Nephron (organoid): ENCODE measurements at regions not wholly inside any gene's neighbourhood (a gene's known extent, or its start where the extent isn't known, plus 50 kb on each side); places are given as distances from the start of the nearest gene placed in this dataset.
"Not testable (repeated sequence)": the region's sequence is repeated elsewhere in the genome, so short reads cannot be mapped to it uniquely, and the experiment has no call there.

Experiments
- H3K27ac Mint-ChIP-seq, 3 experiments: 2 replicates each; pipeline ENCODE4 v1.8.0; 2020; ENCODE audit warnings: mixed read lengths in 3 of 3, mild to moderate bottlenecking in 2 of 3, moderate library complexity in 1 of 3
- H3K27me3 Mint-ChIP-seq: 2 replicates; pipeline ENCODE4 v1.8.0; 2021; ENCODE audit warnings: low read depth, mild to moderate bottlenecking, moderate library complexity, mixed read lengths
- H3K36me3 Mint-ChIP-seq: 2 replicates; pipeline ENCODE4 v1.8.0; 2020; ENCODE audit warnings: low read depth, mixed read lengths
- H3K4me1 Mint-ChIP-seq: 2 replicates; pipeline ENCODE4 v1.8.0; 2020; ENCODE audit warnings: mixed read lengths
- H3K4me3 Mint-ChIP-seq, 3 experiments: 2 replicates each; pipeline ENCODE4 v1.8.0; 2020; ENCODE audit warnings: mild to moderate bottlenecking in 3 of 3, mixed read lengths in 3 of 3, moderate library complexity in 2 of 3
- H3K9me3 Mint-ChIP-seq: 2 replicates; pipeline ENCODE4 v1.8.0; 2020; ENCODE audit warnings: mixed read lengths
- CTCF ChIP-seq, 3 experiments: fragments of 200-600 bp; sonication (generic); IDR thresholded peaks; one replicate each; pipeline ENCODE4 v1.5.0; 2021; ENCODE audit warnings: antibody characterized with exemption in 3 of 3; ENCODE audit not compliant: unreplicated experiment in 3 of 3

GRCh38 chr13:61901946-61902541, 486.4 kb upstream of the PCDH20 start:
- TF ChIP-seq CTCF (IDR thresholded peaks at IDR 0.05; ENCODE audit: unreplicated experiment in 3 of 3) = no peak

GRCh38 chr13:61900033-61900432, 484.4 kb upstream of the PCDH20 start:
- Mint-ChIP-seq H3K27me3 (no peaks in the 10 kb centered on the region), H3K27ac (no peak overlapping the region), H3K4me3 (no peak overlapping the region), H3K9me3 (no peaks in the 10 kb centered on the region), H3K36me3 (no peaks in the 10 kb centered on the region), H3K4me1 (no peaks in the 10 kb centered on the region)
- no peak for TF ChIP-seq CTCF (IDR thresholded peaks at IDR 0.05; ENCODE audit: unreplicated experiment in 3 of 3)

More at GRCh38 chr13:61901946-61902541, 486.4 kb upstream of the PCDH20 start:
- Mint-ChIP-seq H3K9me3 (no peaks in the 10 kb centered on the region), H3K4me1 (no peaks in the 10 kb centered on the region), H3K27me3 (no peaks in the 10 kb centered on the region), H3K4me3 (no peak overlapping the region), H3K36me3 (no peaks in the 10 kb centered on the region), H3K27ac (no peak overlapping the region)

- H3K4me1 Mint-ChIP-seq = no peaks in the 10 kb centered on the region
- H3K27me3 Mint-ChIP-seq = no peaks in the 10 kb centered on the region
- H3K27ac Mint-ChIP-seq = no peak overlapping the region
Observed at GRCh38 chr13:61898207-61898606, 482.6 kb upstream of the PCDH20 start.

GRCh38 chr13:61891401-61891800, 475.8 kb upstream of the PCDH20 start:
- H3K27me3 Mint-ChIP-seq = no peaks in the 10 kb centered on the region
- no peak for TF ChIP-seq CTCF (IDR thresholded peaks at IDR 0.05; ENCODE audit: unreplicated experiment in 3 of 3)
- no peak overlapping the region for H3K27ac Mint-ChIP-seq
- no peaks in the 10 kb centered on the region for H3K4me1 Mint-ChIP-seq
- H3K36me3 Mint-ChIP-seq = no peaks in the 10 kb centered on the region
- no peaks in the 10 kb centered on the region for H3K9me3 Mint-ChIP-seq
- no peak overlapping the region for H3K4me3 Mint-ChIP-seq

More at GRCh38 chr13:61898207-61898606, 482.6 kb upstream of the PCDH20 start:
- Mint-ChIP-seq H3K4me3 (no peak overlapping the region), H3K9me3 (no peaks in the 10 kb centered on the region), H3K36me3 (no peaks in the 10 kb centered on the region)
- TF ChIP-seq CTCF (IDR thresholded peaks at IDR 0.05; ENCODE audit: unreplicated experiment in 3 of 3) = no peak

- no peaks in the 10 kb centered on the region for H3K36me3 Mint-ChIP-seq
- no peaks in the 10 kb centered on the region for H3K9me3 Mint-ChIP-seq
- H3K4me1 Mint-ChIP-seq = no peaks in the 10 kb centered on the region
- no peak overlapping the region for H3K27ac Mint-ChIP-seq
- no peak overlapping the region for H3K4me3 Mint-ChIP-seq
- no peak for TF ChIP-seq CTCF (IDR thresholded peaks at IDR 0.05; ENCODE audit: unreplicated experiment in 3 of 3)
- H3K27me3 Mint-ChIP-seq = no peaks in the 10 kb centered on the region
Observed at GRCh38 chr13:61884830-61885229, 469.2 kb upstream of the PCDH20 start.

- TF ChIP-seq CTCF (IDR thresholded peaks at IDR 0.05; ENCODE audit: unreplicated experiment in 3 of 3) = peak in 2 of 3 experiments; percentile 24 to 45
- H3K4me3 Mint-ChIP-seq = no peak overlapping the region
- no peak overlapping the region for H3K27ac Mint-ChIP-seq
- no peaks in the 10 kb centered on the region for H3K4me1 Mint-ChIP-seq
- H3K9me3 Mint-ChIP-seq = peaks cover 27% of the 10 kb centered on the region
- H3K36me3 Mint-ChIP-seq = no peaks in the 10 kb centered on the region
- H3K27me3 Mint-ChIP-seq = no peaks in the 10 kb centered on the region
Observed at GRCh38 chr13:61880578-61881283, 465.1 kb upstream of the PCDH20 start.

- H3K27me3 Mint-ChIP-seq = not testable (repeated sequence)
Observed at GRCh38 chr13:61878565-61878964, 462.9 kb upstream of the PCDH20 start.

More at GRCh38 chr13:61878565-61878964, 462.9 kb upstream of the PCDH20 start:
- H3K4me1 Mint-ChIP-seq, H3K36me3 Mint-ChIP-seq, H3K4me3 Mint-ChIP-seq, H3K27ac Mint-ChIP-seq: not testable (repeated sequence)
- peaks cover 38% of the 10 kb centered on the region for H3K9me3 Mint-ChIP-seq
